ENCODE measurements at regions not wholly inside any gene's neighbourhood (a gene's known extent, or its start where the extent isn't known, plus 50 kb on each side); places are given as distances from the start of the nearest gene placed in this dataset.
"Not testable (repeated sequence)": the region's sequence is repeated elsewhere in the genome, so short reads cannot be mapped to it uniquely, and the experiment has no call there.

DNA sequence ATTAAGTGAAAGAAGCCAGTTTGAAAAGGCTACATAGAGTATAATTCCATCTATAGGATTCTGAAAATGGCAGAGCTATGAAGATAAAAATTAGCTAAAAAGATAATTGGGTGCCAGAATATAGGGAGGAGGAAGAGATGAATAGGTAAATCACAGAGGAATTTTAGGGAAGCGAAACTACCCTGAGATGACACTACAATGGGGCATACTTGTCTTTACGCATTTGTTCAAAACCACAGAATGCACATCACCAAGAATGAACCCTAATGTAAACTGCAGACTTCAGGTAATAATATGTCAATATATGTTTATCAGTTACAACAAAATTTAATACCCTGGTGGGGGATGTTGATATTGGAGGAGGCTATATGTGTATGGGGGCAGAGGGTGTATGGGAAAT lies 1342.9 kb downstream of the ADGRL3 start:
- DNase-seq (ENCODE audit: low read depth in 2 of 2) = no peak

DNA sequence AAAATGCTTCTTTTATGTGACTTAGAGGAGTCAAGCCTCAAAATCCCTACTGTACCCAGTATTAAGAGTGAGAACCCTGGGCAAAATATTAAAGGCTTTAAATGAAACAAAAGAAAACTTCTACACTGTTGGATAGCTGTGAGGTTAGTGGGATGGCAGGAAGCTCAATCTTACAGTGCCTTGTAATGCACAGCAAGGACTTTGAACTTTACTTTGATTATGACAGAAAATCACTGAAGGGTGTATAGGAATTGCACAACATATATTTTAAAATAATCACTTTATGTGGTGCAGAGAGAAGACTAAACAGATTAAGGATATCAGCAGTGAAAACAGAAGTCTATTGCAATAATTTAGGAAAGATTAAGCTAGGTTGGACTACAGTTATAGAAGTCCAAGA lies 1333.4 kb downstream of the ADGRL3 start:
- DNase-seq (ENCODE audit: low read depth in 2 of 2) = no peak

DNA sequence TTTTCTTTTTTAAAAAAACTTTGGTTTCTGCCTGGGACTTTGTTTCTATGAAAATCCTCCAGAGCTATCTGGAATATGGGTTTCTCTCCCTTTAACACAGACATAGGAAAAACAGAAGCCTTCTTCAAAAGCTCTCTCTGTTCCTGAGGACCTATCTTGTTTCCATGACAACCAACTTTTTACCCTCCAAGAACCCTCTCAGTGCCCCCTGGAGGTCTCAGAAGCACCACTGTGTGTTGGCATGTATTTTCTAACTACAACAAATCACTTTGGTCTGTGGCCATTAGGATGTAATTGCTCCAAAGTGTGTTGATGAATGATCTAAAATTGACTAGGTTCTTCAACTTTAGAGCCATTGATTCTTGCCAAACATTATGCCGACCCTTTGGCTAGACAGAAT lies 1331.6 kb downstream of the ADGRL3 start:
- DNase-seq (ENCODE audit: low read depth in 2 of 2) = no peak

DNA sequence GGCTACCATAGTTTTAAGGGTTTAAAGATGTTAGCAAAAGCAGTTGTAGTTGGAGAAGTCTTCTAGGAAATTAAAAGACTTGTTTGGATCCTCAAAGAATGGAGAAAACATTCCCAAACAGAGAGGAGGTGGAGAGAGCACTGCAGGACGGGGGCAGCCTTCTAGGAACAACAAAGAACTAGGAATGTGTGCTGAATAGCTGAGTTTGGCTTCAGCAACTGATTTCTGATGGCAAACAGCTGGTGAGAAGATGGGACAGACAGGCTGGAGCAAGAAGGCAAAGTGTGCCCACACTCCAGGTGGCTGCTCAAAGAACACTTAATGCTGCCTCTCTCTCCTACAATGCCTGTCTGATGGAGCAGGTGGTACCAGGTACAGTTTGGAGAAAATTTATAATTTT lies 1331.1 kb downstream of the ADGRL3 start:
- DNase-seq (ENCODE audit: low read depth in 2 of 2) = no peak

DNA sequence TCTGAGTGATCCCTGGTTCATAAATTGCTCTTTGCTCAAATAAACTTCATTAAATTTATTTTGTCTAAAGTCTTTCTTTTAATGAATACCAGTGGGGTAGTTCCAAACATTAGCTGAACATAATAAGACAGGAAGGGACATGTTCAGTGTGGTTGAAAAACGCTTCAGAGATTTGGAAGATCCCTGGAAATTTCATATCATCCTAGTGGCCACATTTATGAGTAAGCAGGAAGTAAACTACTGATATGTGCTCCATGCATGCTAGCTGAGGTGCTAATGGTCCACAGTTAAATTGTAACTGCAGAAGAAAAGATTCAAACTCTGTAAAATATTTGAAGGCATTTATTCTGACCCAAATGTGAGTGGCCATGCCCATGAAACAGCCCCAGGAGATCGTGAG lies 1328.7 kb downstream of the ADGRL3 start:
- no peak for DNase-seq (ENCODE audit: low read depth in 2 of 2)

DNA sequence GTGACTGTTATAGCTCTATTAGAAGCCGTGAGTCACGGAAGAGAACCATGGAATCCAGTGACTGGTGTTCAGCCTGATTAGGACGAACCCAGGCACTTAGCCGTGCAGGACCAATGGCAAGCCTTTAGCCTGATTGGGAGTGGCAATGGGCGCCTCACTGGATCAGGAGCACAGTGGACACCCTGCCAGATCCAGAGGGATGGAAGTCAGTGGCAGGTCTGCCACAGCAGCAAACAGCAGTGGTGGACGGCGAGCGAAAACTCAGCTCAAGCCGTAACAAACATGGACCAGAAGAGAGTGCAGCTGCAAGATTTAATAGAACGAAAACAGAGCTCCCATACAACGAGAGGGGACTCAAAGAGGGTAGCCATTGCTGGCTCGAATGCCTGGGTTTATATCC lies 1326.5 kb downstream of the ADGRL3 start:
- DNase-seq (ENCODE audit: low read depth in 2 of 2) = no peak

DNA sequence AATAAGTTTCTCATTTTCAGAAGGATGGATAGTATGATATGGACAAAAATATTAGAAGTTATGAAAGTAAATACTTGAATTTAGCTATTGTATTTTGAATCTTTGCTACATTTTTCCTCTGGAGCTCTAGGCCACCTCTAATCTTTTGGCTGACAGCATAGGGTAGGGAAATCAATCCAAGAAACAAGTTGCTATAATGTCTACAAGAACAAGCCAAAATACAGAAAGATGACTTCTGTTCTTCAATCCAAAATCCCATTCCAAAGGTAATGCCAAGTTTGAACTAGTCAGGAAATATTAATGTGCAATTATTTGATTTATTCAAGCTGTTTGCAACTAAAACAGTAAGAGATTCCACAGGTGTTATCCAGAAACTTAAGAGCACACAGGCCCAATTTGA lies 1323.1 kb downstream of the ADGRL3 start:
- no peak for DNase-seq (ENCODE audit: low read depth in 2 of 2)

DNA sequence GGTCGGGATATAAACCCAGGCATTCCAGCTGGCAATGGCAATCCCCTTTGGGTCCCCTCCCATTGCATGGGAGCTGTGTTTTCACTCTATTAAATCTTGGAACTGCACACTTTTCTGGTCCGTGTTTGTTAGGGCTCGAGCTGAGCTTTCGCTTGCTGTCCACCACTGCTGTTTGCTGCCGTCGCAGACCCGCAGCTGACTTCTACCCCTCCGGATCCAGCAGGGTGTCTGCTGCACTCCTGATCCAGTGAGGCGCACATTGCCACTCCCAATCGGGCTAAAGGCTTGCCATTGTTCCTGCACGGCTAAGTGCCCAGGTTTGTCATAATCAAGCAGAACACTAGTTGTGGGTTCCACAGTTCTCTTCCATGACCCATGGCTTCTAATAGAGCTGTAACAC lies 1322.1 kb downstream of the ADGRL3 start:
- no peak for DNase-seq (ENCODE audit: low read depth in 2 of 2)

DNA sequence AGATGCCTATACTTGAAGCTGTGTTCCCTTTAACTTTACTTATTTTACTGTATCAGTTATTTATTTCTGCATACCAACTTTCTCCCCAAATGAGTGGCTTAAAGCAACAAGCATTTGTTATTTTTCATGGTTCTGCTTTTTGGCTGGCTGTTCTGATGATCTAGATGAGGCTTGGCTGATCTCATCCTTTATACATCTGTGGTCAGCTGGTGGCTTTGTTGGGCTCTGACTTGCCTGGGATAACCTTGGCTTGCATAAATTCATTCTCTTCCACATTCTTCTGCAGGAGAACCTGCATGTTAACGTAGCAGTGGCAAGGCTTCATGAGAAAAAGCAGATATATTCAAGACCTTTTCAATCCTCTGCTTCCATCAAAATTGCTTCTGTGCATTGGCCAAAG lies 1317.6 kb downstream of the ADGRL3 start:
- DNase-seq (ENCODE audit: low read depth in 2 of 2) = no peak

DNA sequence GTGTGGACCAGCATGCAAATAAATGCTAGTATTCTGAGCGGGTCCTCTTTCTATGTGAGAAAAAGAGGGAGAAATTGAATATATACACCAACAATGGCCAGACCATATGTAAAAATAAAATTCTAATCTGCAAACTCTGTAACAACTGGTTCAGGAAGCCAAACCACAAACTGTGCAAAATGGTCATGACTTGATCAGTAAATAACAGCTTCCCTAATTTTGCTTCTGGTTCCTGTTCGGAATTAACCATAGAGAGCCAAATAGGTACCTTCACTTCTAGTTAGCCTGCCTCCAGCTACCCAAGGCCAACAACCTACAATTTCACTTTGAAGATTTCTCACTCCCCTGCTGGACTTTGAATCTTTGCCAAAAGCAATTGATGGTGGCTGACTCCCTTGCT lies 1313.2 kb downstream of the ADGRL3 start:
- no peak for DNase-seq (ENCODE audit: low read depth in 2 of 2)

DNA sequence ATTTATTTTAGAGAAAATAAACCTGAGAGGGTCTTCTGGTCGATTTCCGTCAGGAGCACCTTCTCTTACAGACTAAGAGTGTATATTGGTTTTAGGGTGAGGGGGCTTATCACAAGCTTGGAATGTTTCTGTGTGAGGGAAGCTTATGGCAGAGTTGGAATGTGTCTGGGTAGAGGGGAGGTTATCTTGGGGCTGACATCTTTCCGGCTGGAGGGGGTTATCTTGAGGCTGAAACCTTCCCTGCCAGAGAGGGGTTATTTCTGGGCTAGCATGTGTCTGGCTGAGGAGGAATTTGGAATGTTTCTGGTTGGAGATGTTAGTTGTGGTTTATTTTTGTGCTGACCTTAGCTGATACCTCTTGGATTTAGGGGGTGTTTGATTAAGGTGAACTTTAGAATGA lies 1312.1 kb downstream of the ADGRL3 start:
- DNase-seq (ENCODE audit: low read depth in 2 of 2) = no peak

DNA sequence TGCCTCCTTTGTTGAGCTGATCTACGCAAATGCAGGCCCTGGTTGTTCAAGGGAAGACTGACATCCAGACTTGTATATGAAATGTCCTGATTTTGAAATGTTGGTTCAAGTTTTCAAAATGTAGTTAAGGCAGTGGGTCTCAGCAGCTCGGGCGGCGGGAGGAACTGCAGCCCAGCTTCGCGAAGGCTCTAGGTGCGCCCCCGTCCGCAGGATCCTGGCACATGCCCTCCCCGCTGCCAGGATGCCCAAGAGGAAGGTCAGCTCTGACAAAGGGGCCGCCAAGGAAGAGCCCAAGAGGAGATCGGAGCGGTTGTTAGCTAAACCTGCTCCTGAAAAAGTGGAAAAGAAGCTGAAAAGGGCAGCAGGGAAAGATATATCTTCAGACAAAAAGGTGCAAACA lies 1310.1 kb downstream of the ADGRL3 start:
- DNase-seq (ENCODE audit: low read depth in 2 of 2) = no peak

DNA sequence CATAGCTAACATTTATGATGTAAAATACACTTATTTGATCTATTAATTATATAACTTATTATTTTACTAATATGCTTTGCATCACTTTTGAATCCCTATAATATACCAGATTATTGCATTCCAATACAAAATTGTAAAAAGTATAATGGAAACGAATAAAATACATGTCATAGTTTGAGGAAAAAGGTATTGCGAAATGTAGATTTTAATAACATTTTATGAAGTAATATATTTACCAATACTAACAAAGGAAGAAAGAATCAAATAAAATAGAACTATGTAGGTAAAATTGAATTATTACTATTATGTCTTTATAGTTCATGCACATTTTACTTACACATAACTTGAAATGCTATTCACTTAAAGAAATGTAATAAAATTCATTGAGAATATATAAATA lies 1300.2 kb downstream of the ADGRL3 start:
- DNase-seq (ENCODE audit: low read depth in 2 of 2) = no peak

DNA sequence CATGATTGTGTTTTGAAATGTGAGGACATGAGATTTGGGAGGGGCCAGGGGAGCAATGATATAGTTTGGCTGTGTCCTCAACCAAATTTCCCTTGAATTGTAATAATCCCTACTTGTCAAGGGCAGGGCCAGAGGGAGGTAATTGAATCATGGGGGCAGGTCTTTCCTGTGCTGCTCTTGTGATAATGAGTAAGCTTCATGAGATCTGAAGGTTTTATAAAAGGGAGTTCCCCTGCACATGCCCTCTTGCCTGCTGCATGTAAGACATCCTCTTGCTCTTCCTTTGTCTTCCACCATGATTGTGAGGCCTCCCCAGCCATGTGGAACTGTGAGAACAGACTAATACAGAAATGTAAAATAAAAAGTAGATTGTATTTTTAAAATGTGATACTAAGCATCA lies 1294.9 kb downstream of the ADGRL3 start:
- DNase-seq (ENCODE audit: low read depth in 2 of 2) = no peak

DNA sequence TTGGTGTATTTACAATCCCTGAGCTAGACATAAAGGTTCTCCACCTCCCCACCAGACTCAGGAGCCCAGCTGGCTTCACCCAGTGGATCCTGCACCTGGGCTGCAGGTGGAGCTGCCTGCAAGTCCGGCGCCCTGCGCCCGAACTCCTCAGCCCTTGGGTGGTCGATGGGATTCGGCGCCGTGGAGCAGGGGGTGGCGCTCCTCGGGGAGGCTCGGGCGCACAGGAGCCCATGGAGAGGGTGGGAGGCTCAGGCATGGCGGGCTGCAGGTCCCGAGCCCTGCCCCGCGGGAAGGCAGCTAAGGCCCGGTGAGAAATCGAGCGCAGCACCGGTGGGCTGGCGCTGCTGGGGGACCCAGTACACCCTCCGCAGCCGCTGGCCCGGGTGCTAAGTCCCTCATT lies 1291.6 kb downstream of the ADGRL3 start:
- DNase-seq (ENCODE audit: low read depth in 2 of 2) = not testable (repeated sequence)

DNA sequence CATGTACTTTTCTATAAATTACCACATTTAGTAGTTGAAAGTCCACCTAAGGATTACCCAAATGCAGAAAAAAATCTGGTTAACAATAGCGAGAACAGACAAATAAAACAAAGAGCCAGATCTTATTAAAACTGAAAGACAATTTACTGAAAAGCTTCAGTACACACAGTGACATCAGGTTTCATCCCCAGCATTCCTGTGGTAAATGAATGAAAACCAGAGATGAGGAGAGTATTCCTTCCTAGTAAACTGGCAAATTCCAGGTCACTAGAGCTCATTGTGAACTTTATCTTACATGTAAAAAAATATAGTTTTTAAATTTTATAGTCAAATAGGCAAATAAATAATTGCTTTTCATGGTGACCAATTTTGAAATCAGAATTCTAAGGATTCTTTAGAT lies 1290.5 kb downstream of the ADGRL3 start:
- DNase-seq (ENCODE audit: low read depth in 2 of 2) = no peak

DNA sequence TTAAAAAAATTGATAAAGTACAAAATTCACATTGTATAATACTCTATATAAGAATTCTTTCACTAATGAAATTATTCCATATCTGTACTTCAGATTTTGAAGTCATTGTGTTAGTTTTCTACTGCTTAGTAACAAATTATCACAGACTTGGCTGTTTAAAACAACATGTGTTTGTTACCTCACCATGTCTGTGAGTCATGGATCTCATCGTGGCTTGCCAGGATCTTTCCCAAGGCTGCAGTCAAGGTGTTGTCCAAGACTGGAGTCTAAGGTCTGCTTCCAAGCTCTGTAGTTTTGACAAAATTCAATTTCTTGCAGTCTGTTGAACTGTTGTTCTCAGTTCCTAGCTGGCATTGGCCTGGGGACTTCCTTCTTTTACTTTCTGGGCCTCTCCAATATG lies 1286.9 kb downstream of the ADGRL3 start:
- DNase-seq (ENCODE audit: low read depth in 2 of 2) = no peak

DNA sequence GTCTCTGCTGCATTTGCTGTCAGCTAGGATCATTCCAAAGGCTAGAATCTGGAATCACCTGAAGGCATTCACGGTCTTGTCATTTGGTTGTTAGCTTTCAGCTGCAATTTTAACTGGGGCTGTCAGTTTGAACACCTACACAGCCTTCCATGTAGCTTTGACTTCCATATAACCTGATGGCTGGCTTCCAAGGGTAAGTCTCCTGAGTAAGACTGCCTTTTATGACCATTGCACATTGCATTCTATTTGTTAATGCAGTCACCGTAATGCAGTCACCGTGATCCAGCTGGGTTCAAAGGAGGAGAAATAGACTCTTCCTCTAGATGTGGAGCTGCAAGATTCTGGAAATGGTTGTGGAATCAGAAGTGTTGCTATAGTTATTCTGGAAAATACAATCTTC lies 1284.2 kb downstream of the ADGRL3 start:
- no peak for DNase-seq (ENCODE audit: low read depth in 2 of 2)

DNA sequence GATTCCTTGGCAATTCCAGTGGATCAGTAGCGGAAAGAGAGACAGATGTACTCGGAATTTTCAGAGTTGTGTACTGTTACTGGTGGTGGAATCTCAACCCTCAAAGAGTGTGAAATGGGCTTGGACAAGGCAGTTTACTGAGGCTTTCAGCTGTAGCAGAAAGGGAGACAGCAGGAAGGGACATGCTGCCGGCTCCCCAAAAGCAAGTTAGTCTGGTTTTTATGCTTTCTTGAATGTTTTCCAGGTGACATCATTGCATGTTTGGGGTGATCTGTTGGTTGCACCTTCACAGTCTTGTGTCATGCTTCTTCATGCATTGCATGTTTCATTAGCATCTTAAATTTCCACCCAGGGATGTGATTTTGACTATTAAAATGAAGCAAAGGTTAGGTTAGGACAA lies 1282.2 kb downstream of the ADGRL3 start:
- DNase-seq (ENCODE audit: low read depth in 2 of 2) = no peak

DNA sequence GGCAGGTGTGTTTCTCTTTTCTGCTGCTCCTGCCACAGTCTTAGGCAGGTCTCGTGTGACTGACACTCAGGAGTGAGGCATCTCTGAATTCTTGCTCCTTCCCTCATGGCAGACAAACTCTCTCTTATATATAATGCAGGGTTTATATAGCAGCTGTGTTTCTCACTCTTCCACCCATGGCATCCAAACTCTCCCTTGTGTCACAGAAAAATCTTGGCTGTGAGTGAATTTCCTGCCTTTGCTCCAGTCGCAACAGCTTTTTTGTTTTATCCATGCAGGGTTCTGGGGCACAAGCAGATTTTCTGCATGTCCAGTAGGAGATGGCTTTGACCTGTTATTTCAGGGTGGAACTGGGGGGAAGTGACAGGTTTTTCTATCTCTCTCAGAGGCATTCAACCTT lies 1275.5 kb downstream of the ADGRL3 start:
- no peak for DNase-seq (ENCODE audit: low read depth in 2 of 2)

DNA sequence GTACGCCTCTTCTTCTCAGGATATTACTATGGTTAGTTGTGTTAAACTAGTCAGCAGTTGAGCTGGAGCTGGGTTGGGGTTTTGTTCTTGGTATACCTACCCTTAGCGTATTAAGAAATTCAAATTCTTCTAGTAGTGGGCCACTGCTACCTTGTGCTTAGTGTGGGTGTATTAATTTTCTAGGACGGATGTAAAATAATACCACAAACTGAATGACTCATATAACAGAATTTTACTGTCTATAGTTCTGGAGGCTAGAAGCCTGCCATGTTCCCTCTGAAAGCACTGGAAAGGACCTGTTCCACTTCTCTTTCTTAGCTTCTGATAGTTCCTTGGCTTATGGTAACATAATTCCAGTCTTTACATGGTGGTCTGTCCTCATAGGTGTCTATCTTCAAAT lies 1274.7 kb downstream of the ADGRL3 start:
- no peak for DNase-seq (ENCODE audit: low read depth in 2 of 2)

DNA sequence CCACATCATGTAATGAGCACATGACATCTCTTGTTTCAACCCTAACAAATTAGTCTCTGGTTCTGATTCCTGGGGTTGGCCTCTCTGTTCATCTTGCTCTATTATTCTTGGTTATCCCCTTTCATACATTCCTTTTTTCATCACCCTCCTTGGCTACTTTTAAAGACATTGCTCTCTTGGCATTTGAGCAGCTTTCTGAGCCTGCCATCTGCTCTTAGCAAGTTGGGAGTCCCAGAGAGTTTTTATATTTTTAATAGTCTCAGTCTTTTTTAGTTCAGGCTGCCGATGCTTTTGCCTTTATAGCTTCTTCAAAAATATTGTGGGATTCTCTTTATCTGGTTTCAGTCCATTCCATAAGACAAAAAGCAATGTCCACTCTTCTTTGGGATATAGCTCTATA lies 1270.9 kb downstream of the ADGRL3 start:
- no peak for DNase-seq (ENCODE audit: low read depth in 2 of 2)

DNA sequence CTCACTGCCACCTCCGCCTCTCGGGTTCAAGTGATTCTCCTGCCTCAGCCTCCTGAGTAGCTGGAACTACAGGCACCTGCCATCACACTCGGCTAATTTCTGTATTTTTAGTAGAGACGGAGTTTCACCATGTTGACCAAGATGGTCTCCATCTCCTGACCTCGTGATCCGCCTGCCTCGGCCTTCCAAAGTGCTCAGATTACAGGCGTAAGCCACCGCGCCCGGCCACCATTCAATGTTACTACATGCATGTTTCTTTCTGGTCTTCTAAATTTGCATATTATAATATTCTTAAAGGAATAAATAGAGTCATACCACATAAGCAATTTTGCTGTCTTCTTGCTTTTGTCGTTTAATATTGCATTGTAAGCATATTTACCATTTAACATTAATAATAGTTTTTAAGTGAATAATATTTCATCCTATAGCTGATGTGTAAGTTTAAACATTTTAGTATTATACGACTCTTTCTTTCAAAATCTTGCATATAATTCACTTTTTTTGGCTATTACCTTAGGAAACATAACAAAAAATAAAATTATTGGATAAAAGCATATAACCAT lies 1270.4 kb downstream of the ADGRL3 start:
- DNase-seq (ENCODE audit: low read depth in 2 of 2) = no peak

DNA sequence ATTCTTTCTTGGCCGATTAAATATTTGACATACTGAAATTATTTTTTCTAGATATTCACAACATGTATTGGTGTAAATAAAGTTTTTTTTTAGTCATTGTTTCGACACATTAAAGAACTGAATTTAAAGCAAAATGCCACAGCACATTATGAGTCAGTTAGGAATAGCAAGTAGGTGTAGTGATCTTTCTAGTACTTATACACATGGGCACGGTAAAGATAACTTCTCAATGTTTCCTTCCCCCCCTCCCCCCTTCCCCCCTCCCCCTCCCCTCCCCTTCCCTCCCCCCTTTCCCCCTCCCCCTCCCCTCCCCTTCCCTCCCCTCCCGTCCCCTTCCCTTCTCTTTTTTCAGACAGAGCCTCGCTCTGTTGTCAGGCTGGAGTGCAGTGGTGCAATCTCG lies 1269.9 kb downstream of the ADGRL3 start:
- no peak for DNase-seq (ENCODE audit: low read depth in 2 of 2)

DNA sequence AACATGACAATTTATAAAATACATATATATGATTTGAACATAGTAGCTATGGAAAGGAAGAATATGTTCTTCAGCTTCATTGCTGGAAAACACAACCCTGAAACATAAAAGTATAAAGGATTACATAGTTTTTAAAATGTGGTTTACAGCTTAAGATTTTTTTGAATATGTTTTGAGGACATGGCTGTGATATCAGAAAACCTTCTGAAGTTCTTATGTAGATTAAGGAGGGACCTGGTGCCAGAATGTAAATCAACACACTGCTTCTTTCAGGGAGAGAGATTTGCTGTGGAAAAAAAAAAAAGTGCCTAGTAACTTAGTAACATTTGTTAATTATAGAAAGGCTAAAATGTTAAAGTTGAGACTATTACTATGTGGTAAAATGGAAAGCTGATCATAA lies 1261.8 kb downstream of the ADGRL3 start:
- no peak for DNase-seq (ENCODE audit: low read depth in 2 of 2)

Data from stimulated activated CD4-positive, alpha-beta T cell treated with anti-CD3 and anti-CD28 coated beads, Interleukin-12 subunit alpha, Interleukin-12 subunit beta, amount 100 ng/mL, for 24 hours (primary cell).